ENCODE measurements at regions not wholly inside any gene's neighbourhood (a gene's known extent, or its start where the extent isn't known, plus 50 kb on each side); places are given as distances from the start of the nearest gene placed in this dataset.

- no peak for ATAC-seq
Observed at GRCh38 chr6:26197933-26198721, 110.9 kb downstream of the HFE start.

DNA sequence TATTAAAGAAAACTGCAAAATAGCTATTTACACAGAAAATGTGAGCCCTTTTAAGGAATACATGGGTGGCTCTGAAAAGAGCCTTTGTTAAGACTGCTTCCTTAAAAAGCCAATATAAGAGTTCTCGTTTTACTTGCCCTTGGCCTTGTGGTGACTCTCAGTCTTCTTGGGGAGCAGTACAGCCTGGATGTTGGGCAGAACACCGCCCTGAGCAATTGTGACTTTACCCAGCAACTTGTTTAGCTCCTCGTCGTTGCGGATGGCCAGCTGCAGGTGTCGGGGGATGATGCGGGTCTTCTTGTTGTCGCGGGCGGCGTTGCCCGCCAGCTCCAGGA is 111.5 kb downstream of the HFE start:
- peak; percentile 2 for ATAC-seq

- peak; percentile 83 for ATAC-seq
Observed at GRCh38 chr6:26199057-26199772, 112.0 kb downstream of the HFE start.

- no peak for ATAC-seq
Observed at GRCh38 chr6:26199773-26200764, 112.8 kb downstream of the HFE start.

DNA sequence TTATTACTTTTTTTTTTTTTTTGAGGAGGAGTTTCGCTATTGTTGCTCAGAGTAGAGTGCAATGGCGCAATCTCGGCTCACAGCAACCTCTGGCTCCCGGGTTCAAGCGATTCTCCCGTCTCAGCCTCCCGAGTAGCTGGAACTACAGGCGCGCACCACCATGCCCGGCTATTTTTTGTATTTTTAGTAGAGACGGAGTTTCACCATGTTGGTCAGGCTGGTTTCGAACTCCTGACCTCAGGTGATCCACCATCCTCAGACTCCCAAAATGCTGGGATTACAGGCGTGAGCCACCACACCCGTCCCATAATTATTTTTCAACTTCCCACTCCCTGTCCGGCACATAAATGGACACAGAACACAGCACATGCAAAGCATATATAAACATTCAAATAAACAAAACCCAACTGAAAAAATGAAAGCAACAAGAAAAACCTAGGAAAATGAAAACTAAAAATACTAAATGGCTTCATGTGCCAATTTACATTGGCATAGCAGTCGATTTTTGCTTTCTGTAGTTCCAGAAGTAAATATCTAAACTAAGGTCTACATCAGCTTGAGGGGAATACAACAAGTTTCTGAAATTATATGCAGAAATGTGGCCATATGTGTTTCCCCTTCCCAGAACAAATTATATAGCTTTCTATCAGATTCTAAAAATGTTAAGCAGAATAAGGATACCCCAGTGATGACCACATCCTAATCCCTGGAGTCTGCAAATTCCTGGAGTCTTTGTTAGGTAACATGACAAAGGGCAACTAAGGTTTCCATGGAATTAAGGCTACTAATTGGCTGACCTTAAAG is 113.9 kb downstream of the HFE start:
- ATAC-seq = no peak

- no peak for ATAC-seq
Observed at GRCh38 chr6:26202201-26202611, 115.0 kb downstream of the HFE start.

DNA sequence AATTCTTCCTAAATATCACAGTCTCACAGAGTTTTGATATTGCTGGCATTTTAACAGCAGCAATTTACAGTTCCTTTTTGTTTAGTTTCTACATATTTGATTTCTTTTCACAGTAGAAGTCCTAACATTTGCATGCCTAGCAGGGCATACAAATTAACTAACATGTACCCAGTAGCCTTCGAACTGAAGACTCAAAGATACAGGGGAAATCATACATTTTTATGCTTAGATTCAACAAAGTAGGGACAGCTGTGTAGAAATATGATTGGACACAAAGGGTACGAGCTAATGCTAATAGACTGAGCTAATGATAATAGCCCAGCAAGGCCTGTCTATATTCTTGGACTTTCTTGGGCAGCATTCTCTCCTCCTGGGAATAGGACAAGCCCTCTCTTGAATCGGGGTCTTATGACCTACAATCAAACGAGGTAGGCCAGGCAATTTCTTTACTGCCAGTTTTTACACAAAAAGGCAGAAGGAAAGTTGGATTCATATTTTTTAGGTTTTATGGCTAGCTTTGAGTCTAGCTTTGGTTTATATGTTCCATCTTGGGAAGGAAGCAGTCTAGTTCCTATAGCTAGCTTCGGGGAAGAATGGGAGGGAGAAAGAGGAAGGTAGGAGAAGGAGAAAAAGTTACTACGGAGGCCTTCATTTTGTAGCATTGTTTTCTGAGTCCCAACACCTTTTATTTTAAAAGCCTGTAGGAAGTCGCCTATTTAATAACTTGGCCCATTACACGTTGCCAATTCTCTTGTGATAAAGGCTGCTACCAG is 115.8 kb downstream of the HFE start:
- no peak for ATAC-seq

- ATAC-seq = peak; percentile 88
Observed at GRCh38 chr6:26204332-26205160, 117.3 kb downstream of the HFE start.

- ATAC-seq = peak; percentile 73
Observed at GRCh38 chr6:26205161-26205624, 118.0 kb downstream of the HFE start.

DNA sequence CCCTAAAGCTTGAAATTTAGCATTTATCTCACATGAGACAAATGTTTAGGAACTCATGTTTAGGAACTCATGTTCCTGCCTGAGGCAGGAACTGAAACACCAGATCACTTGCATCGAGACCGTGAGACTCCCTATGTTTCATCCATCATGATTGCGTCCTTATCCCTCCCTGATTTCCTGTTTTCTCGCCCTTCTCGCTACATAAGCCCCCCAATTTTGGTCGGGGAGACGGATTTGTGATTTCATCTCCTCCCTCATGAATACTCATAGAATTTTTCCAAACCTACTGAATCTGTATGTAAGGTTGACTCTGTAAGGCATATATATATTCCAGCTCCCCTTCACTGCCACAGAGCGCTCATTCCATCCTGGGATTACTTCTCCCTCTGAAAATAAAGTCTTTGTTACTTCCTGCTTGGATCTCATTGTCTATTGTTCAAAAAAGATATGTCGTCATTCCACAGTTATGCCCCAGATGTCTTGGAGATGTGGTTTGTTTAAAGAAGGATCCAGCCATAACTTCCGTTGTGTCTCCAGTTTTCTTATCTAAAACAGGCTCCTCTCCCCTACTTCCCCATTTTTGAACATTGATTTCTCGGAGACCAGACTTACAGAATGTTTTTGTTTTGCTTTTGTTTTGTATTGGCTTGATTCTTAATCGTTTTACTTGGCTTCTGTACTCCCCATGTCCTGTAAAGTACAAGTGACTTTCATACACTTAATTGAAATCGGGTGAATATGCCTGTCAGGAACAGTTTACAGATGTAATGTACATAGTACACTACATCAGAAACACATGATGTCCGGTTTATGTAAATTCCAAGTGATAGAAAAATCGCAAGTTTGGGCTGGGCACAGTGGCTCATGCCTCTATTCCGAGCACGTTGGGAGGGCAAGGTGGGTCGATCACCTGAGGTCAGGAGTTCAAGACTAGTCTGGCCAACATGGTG is 118.7 kb downstream of the HFE start:
- ATAC-seq = peak; percentile 43

- ATAC-seq = no peak
Observed at GRCh38 chr6:26206868-26207801, 119.9 kb downstream of the HFE start.

DNA sequence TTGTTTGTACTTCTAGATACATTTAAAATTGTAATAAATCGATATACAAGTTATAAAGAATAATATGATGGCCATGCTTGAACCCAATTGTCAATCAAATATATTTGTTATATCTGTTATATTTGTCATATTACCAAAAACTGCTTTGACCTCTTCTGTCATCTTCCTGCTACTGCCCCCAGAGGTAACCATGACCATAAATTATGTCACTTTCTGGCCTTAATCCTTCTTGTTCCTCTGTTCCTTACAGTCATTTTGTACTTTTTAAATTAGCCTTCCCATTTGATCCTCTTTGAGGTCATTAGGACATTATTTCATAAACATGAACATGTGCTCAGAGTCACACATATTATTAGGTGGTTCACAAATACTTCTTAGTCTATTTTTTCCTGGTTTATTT is 124.7 kb downstream of the HFE start:
- no peak for ATAC-seq

- no peak for ATAC-seq
Observed at GRCh38 chr6:26213334-26214075, 126.3 kb downstream of the HFE start.

GRCh38 chr6:26214803-26215584 is 127.8 kb downstream of the HFE start:
- no peak for ATAC-seq

- peak; percentile 22 for ATAC-seq
Observed at GRCh38 chr6:26215585-26216358, 128.5 kb downstream of the HFE start.

Measured in esophagus mucosa (tissue), 1 donor.